PC-9 (cell line): ENCODE measurements at regions not wholly inside any gene's neighbourhood (a gene's known extent, or its start where the extent isn't known, plus 50 kb on each side); places are given as distances from the start of the nearest gene placed in this dataset.

Source experiments
- EZH2 ChIP-seq: fragments of 200-600 bp; sonication (generic); IDR thresholded peaks from 2 replicates; pipeline ENCODE4 v1.8.0; 2017; ENCODE audit warnings: antibody characterized with exemption, low read depth
- TF ChIP-seq, protein P1 (sequence below): fragments of 200-600 bp; sonication (generic); conservative IDR thresholded peaks from 2 replicates; pipeline ENCODE4 v1.6.1; 2017; ENCODE audit warnings: mixed run types, antibody characterized with exemption, mild to moderate bottlenecking, moderate library complexity

DNA sequence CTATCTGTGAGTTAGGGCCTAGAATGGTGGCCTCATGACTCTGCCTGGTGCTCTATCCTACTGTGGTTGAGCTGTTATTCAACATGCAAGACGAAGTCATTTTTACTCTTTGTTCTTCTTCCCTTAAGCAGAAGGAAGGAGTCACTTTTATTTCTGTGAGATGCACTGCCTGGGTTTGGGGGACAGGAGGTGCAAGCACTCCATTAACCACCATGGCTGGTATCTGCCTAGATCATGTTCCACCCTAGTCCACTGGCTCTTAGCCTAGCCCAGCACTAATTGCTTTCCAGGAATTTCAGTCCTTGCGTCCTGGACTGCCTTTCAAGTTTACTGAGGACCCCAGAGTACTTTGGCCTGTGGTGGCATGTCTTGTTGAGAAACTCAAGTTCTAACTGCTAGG, 1182.7 kb downstream of the FSTL5 start:
- no peak for TF ChIP-seq EZH2
- TF ChIP-seq, protein P1, sequence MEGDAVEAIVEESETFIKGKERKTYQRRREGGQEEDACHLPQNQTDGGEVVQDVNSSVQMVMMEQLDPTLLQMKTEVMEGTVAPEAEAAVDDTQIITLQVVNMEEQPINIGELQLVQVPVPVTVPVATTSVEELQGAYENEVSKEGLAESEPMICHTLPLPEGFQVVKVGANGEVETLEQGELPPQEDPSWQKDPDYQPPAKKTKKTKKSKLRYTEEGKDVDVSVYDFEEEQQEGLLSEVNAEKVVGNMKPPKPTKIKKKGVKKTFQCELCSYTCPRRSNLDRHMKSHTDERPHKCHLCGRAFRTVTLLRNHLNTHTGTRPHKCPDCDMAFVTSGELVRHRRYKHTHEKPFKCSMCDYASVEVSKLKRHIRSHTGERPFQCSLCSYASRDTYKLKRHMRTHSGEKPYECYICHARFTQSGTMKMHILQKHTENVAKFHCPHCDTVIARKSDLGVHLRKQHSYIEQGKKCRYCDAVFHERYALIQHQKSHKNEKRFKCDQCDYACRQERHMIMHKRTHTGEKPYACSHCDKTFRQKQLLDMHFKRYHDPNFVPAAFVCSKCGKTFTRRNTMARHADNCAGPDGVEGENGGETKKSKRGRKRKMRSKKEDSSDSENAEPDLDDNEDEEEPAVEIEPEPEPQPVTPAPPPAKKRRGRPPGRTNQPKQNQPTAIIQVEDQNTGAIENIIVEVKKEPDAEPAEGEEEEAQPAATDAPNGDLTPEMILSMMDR, result no peak
